HL-60 (cell line): ENCODE measurements at regions not wholly inside any gene's neighbourhood (a gene's known extent, or its start where the extent isn't known, plus 50 kb on each side); places are given as distances from the start of the nearest gene placed in this dataset.

Experiments
- GABPA ChIP-seq: IDR thresholded peaks from 2 replicates; pipeline ENCODE4 v1.6.1; 2012; ENCODE audit warnings: low read depth
- POLR2AphosphoS5 ChIP-seq: IDR thresholded peaks from 2 replicates; pipeline ENCODE4 v1.6.1; 2012; ENCODE audit warnings: low read depth
- SPI1 ChIP-seq: IDR thresholded peaks from 2 replicates; pipeline ENCODE4 v1.6.1; 2012; ENCODE audit warnings: low read depth, mild to moderate bottlenecking, borderline replicate concordance
- TF ChIP-seq, protein P1 (sequence below): IDR thresholded peaks from 2 replicates; pipeline ENCODE4 v1.6.1; 2012; ENCODE audit warnings: low read depth; ENCODE audit not compliant: insufficient replicate concordance
- TF ChIP-seq, protein P2 (sequence below): IDR thresholded peaks from one replicate; pipeline ENCODE4 v1.5.1; 2011; ENCODE audit warnings: low read length, control low read depth, inconsistent platforms; ENCODE audit not compliant: insufficient read depth

DNA sequence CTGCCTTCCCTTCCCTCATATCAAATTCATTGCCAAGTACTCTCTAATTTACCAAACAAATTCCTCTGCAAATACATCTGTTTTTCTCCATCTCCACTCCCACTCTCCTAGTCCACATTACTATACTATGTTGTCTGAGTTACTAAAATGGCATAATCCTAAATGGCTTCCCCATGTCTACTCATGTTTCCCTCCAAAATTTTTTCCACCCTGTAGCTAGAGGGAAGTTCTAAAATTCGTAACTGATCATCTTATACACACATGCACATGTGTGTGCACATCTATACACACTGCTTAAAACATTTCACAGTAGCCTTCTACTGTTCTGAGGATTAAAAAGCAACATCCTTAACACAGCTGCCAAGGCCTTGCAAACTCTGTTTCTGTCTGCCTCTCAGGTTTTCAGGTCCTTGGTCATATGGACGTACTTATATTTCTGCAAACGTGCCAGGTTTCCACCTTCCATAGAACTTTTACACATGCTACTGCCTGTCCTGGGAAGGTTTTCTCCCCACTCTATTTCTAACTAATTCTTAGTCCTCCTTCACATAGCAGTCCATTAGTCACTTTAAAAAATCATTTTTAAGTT lies 140.6 kb downstream of the LURAP1L start:
- TF ChIP-seq, protein P1, sequence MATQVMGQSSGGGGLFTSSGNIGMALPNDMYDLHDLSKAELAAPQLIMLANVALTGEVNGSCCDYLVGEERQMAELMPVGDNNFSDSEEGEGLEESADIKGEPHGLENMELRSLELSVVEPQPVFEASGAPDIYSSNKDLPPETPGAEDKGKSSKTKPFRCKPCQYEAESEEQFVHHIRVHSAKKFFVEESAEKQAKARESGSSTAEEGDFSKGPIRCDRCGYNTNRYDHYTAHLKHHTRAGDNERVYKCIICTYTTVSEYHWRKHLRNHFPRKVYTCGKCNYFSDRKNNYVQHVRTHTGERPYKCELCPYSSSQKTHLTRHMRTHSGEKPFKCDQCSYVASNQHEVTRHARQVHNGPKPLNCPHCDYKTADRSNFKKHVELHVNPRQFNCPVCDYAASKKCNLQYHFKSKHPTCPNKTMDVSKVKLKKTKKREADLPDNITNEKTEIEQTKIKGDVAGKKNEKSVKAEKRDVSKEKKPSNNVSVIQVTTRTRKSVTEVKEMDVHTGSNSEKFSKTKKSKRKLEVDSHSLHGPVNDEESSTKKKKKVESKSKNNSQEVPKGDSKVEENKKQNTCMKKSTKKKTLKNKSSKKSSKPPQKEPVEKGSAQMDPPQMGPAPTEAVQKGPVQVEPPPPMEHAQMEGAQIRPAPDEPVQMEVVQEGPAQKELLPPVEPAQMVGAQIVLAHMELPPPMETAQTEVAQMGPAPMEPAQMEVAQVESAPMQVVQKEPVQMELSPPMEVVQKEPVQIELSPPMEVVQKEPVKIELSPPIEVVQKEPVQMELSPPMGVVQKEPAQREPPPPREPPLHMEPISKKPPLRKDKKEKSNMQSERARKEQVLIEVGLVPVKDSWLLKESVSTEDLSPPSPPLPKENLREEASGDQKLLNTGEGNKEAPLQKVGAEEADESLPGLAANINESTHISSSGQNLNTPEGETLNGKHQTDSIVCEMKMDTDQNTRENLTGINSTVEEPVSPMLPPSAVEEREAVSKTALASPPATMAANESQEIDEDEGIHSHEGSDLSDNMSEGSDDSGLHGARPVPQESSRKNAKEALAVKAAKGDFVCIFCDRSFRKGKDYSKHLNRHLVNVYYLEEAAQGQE: no peak
- TF ChIP-seq, protein P2, sequence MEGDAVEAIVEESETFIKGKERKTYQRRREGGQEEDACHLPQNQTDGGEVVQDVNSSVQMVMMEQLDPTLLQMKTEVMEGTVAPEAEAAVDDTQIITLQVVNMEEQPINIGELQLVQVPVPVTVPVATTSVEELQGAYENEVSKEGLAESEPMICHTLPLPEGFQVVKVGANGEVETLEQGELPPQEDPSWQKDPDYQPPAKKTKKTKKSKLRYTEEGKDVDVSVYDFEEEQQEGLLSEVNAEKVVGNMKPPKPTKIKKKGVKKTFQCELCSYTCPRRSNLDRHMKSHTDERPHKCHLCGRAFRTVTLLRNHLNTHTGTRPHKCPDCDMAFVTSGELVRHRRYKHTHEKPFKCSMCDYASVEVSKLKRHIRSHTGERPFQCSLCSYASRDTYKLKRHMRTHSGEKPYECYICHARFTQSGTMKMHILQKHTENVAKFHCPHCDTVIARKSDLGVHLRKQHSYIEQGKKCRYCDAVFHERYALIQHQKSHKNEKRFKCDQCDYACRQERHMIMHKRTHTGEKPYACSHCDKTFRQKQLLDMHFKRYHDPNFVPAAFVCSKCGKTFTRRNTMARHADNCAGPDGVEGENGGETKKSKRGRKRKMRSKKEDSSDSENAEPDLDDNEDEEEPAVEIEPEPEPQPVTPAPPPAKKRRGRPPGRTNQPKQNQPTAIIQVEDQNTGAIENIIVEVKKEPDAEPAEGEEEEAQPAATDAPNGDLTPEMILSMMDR: no peak
- no peak for TF ChIP-seq POLR2AphosphoS5
- no peak for TF ChIP-seq GABPA
- TF ChIP-seq SPI1: no peak
